Neural cell (in vitro differentiated cells): ENCODE measurements at regions not wholly inside any gene's neighbourhood (a gene's known extent, or its start where the extent isn't known, plus 50 kb on each side); places are given as distances from the start of the nearest gene placed in this dataset.

Source experiments
- H2AFZ ChIP-seq: fragments of 200-600, 300-800 bp; sonication (generic), shearing (Covaris generic); 2 replicates; pipeline ENCODE4 v1.6.0; 2014; ENCODE audit warnings: low read depth, mild to moderate bottlenecking, antibody characterized with exemption, low read length, moderate library complexity
- H3F3A ChIP-seq: fragments of 200-600 bp; shearing (Covaris generic); 2 replicates; pipeline ENCODE4 v1.6.1; 2016; ENCODE audit warnings: mild to moderate bottlenecking, moderate library complexity, mixed read lengths, antibody characterized with exemption, low read length; ENCODE audit not compliant: insufficient read depth, poor library complexity, severe bottlenecking
- H3K27ac ChIP-seq: fragments of 200-600, 300-800 bp; sonication (generic), shearing (Covaris generic); 2 replicates; pipeline ENCODE4 v1.5.1; 2014; ENCODE audit warnings: mild to moderate bottlenecking, low read length, moderate library complexity
- H3K27me3 ChIP-seq: fragments of 300-800, 200-600 bp; sonication (generic), shearing (Covaris generic); 2 replicates; pipeline ENCODE4 v1.6.0; 2014; ENCODE audit warnings: mild to moderate bottlenecking, low read depth, low read length, moderate library complexity; ENCODE audit not compliant: insufficient read depth
- H3K36me3 ChIP-seq: fragments of 300-800, 200-600 bp; sonication (generic), shearing (Covaris generic); 2 replicates; pipeline ENCODE4 v1.5.1; 2014; ENCODE audit warnings: mild to moderate bottlenecking, antibody characterized with exemption, low read length, moderate library complexity; ENCODE audit not compliant: insufficient read depth
- H3K4me2 ChIP-seq: fragments of 300-800, 200-600 bp; sonication (generic), shearing (Covaris generic); 2 replicates; pipeline ENCODE4 v1.6.0; 2014; ENCODE audit warnings: mild to moderate bottlenecking, low read length
- H3K4me3 ChIP-seq: fragments of 300-800, 200-600 bp; sonication (generic), shearing (Covaris generic); 2 replicates; pipeline ENCODE4 v1.5.1; 2014; ENCODE audit warnings: mild to moderate bottlenecking, low read length, moderate library complexity
- H3K79me2 ChIP-seq: fragments of 200-600 bp; shearing (Covaris generic); replicated peaks from 2 replicates; pipeline ENCODE4 v1.6.0; 2014; ENCODE audit warnings: mild to moderate bottlenecking, low read length, moderate library complexity; ENCODE audit not compliant: insufficient read depth
- H3K9ac ChIP-seq: fragments of 300-800, 200-600 bp; sonication (generic), shearing (Covaris generic); 2 replicates; pipeline ENCODE4 v1.6.1; 2016; ENCODE audit warnings: mild to moderate bottlenecking, low read length, mixed read lengths
- H3K9me2 ChIP-seq: fragments of 200-600 bp; shearing (Covaris generic); 2 replicates; pipeline ENCODE4 v1.6.1; 2016; ENCODE audit warnings: mild to moderate bottlenecking, low read length, mixed read lengths; ENCODE audit not compliant: insufficient read depth
- H3K9me3 ChIP-seq: fragments of 200-600, 300-800 bp; sonication (generic), shearing (Covaris generic); 2 replicates; pipeline ENCODE4 v1.6.1; 2016; ENCODE audit warnings: mild to moderate bottlenecking, mixed run types, low read length, moderate library complexity, mixed read lengths
- H4K20me1 ChIP-seq: fragments of 200-600 bp; shearing (Covaris generic); 2 replicates; pipeline ENCODE4 v1.6.1; 2016; ENCODE audit warnings: mild to moderate bottlenecking, mixed run types; ENCODE audit not compliant: insufficient read depth
- EP300 ChIP-seq: fragments of 450-650 bp; conservative IDR thresholded peaks from 2 replicates; pipeline ENCODE4 v1.6.1; 2014; ENCODE audit warnings: antibody characterized with exemption, mild to moderate bottlenecking, moderate library complexity; ENCODE audit not compliant: poor library complexity, severe bottlenecking
- EZH2 ChIP-seq: fragments of 200-600, 300-800 bp; shearing (Covaris generic), sonication (generic); IDR thresholded peaks from 2 replicates; pipeline ENCODE4 v1.6.1; 2014; ENCODE audit warnings: antibody characterized with exemption, low read length, borderline replicate concordance, mild to moderate bottlenecking; ENCODE audit not compliant: insufficient read depth, poor library complexity, severe bottlenecking
- MXI1 ChIP-seq: fragments of 450-650 bp; conservative IDR thresholded peaks from 2 replicates; pipeline ENCODE4 v1.6.1; 2014; ENCODE audit warnings: antibody characterized with exemption, mild to moderate bottlenecking; ENCODE audit not compliant: poor library complexity, severe bottlenecking
- POLR2AphosphoS5 ChIP-seq: IDR thresholded peaks from 2 replicates; pipeline ENCODE4 v1.6.1; 2012
- RAD21 ChIP-seq: fragments of 450-650 bp; conservative IDR thresholded peaks from 2 replicates; pipeline ENCODE4 v1.6.1; 2014; ENCODE audit warnings: antibody characterized with exemption, mild to moderate bottlenecking, moderate library complexity
- SMC3 ChIP-seq: fragments of 450-650 bp; conservative IDR thresholded peaks from 2 replicates; pipeline ENCODE4 v1.6.1; 2014; ENCODE audit warnings: antibody characterized with exemption, mild to moderate bottlenecking, moderate library complexity; ENCODE audit not compliant: poor library complexity
- TAF1 ChIP-seq: IDR thresholded peaks from 2 replicates; pipeline ENCODE4 v1.6.1; 2012; ENCODE audit warnings: low read depth
- TF ChIP-seq, protein P1 (sequence below): fragments of 450-650 bp; IDR thresholded peaks from 2 replicates; pipeline ENCODE4 v1.5.1; 2014; ENCODE audit warnings: antibody characterized with exemption, mild to moderate bottlenecking, moderate library complexity; ENCODE audit not compliant: poor library complexity, severe bottlenecking
- TF ChIP-seq, protein P2 (sequence below): IDR thresholded peaks from 2 replicates; pipeline ENCODE4 v1.6.1; 2012; ENCODE audit warnings: borderline replicate concordance

DNA sequence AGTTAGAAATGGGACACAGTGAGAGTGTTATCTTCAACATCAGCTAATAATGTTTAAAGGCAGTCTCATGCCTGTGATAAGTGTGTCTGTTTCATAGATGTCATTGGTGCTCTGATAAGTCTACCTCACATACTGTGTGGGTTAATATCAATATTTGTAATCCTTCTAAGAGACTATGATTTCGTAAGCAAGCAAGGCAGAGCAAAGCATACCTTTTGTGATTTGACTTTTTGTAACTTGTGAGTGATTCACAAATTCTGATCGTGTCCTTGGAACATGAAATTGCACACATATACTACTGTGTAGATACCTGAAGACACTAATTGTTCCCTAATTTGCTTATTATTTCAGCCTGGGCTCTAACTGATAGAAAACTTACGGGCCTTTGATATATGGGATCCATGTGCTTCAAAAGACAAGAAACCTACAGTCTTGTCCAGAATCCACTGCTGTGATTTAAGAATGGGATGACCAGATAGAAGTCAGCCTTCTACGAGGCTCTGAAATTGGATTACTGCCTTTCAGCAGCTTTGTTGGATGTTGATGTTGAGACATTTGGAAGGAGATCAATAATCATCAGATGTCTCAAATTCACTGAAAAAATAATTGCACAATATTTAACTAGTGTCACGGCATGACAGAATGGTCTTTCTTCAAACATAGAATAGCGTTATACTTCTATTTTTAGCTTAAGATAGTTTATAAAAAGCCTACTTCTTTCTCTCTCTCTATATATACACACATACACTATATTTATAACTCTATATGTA is 63.2 kb upstream of the KLF6 start:
- Histone ChIP-seq H3K4me3 (no peak overlapping the region), H3F3A (no peaks in the 10 kb centered on the region), H2AFZ (no peak overlapping the region), H3K27me3 (no peaks in the 10 kb centered on the region), H3K4me2 (no peak overlapping the region), H3K9ac (no peak overlapping the region), H3K79me2 (no peaks in the 10 kb centered on the region), H3K27ac (no peak overlapping the region), H3K9me2 (no peaks in the 10 kb centered on the region), H3K36me3 (no peaks in the 10 kb centered on the region), H4K20me1 (no peaks in the 10 kb centered on the region), H3K9me3 (no peaks in the 10 kb centered on the region)
- TF ChIP-seq EZH2 (no peak), EP300 (no peak), MXI1 (no peak), SMC3 (no peak)
- TF ChIP-seq, protein P1, sequence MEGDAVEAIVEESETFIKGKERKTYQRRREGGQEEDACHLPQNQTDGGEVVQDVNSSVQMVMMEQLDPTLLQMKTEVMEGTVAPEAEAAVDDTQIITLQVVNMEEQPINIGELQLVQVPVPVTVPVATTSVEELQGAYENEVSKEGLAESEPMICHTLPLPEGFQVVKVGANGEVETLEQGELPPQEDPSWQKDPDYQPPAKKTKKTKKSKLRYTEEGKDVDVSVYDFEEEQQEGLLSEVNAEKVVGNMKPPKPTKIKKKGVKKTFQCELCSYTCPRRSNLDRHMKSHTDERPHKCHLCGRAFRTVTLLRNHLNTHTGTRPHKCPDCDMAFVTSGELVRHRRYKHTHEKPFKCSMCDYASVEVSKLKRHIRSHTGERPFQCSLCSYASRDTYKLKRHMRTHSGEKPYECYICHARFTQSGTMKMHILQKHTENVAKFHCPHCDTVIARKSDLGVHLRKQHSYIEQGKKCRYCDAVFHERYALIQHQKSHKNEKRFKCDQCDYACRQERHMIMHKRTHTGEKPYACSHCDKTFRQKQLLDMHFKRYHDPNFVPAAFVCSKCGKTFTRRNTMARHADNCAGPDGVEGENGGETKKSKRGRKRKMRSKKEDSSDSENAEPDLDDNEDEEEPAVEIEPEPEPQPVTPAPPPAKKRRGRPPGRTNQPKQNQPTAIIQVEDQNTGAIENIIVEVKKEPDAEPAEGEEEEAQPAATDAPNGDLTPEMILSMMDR, result no peak

DNA sequence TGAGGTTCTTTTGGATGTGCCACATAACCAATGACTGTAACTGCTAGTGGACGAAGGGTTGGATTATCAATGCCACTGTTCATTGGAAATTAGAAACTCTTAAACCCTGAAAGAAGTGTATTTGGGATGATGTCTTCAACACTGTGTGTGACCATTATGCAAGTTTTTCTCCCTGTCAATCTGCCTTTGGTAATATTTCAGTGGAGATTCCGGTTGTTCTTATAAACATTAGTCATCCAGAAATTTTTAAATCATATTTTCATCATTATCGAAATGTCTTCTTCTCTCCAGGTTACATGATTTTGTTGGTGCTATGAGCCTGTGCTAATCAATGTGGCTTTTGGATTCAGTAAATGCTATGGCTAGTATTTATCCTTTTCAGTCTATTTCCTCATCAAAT is 61.7 kb upstream of the KLF6 start:
- no peak for TF ChIP-seq EZH2
- TF ChIP-seq, protein P2, sequence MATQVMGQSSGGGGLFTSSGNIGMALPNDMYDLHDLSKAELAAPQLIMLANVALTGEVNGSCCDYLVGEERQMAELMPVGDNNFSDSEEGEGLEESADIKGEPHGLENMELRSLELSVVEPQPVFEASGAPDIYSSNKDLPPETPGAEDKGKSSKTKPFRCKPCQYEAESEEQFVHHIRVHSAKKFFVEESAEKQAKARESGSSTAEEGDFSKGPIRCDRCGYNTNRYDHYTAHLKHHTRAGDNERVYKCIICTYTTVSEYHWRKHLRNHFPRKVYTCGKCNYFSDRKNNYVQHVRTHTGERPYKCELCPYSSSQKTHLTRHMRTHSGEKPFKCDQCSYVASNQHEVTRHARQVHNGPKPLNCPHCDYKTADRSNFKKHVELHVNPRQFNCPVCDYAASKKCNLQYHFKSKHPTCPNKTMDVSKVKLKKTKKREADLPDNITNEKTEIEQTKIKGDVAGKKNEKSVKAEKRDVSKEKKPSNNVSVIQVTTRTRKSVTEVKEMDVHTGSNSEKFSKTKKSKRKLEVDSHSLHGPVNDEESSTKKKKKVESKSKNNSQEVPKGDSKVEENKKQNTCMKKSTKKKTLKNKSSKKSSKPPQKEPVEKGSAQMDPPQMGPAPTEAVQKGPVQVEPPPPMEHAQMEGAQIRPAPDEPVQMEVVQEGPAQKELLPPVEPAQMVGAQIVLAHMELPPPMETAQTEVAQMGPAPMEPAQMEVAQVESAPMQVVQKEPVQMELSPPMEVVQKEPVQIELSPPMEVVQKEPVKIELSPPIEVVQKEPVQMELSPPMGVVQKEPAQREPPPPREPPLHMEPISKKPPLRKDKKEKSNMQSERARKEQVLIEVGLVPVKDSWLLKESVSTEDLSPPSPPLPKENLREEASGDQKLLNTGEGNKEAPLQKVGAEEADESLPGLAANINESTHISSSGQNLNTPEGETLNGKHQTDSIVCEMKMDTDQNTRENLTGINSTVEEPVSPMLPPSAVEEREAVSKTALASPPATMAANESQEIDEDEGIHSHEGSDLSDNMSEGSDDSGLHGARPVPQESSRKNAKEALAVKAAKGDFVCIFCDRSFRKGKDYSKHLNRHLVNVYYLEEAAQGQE, result no peak
- no peak for TF ChIP-seq TAF1
- no peak for TF ChIP-seq SMC3
- TF ChIP-seq MXI1, result no peak
- no peak for TF ChIP-seq RAD21
- no peak for TF ChIP-seq EP300
- TF ChIP-seq POLR2AphosphoS5, result no peak
- TF ChIP-seq, protein P1, result no peak
- no peaks in the 10 kb centered on the region for H3K79me2 ChIP-seq
- H3K4me3 ChIP-seq, result no peak overlapping the region
- H3K27me3 ChIP-seq, result no peaks in the 10 kb centered on the region
- H4K20me1 ChIP-seq, result no peaks in the 10 kb centered on the region
- no peak overlapping the region for H3K4me2 ChIP-seq
- H3K27ac ChIP-seq, result no peak overlapping the region
- H3K9me3 ChIP-seq, result no peaks in the 10 kb centered on the region
- no peaks in the 10 kb centered on the region for H3K36me3 ChIP-seq
- H3K9me2 ChIP-seq, result no peaks in the 10 kb centered on the region
- no peak overlapping the region for H2AFZ ChIP-seq
- H3F3A ChIP-seq, result no peaks in the 10 kb centered on the region
- no peak overlapping the region for H3K9ac ChIP-seq
